ENCODE measurements at regions not wholly inside any gene's neighbourhood (a gene's known extent, or its start where the extent isn't known, plus 50 kb on each side); places are given as distances from the start of the nearest gene placed in this dataset.

DNA sequence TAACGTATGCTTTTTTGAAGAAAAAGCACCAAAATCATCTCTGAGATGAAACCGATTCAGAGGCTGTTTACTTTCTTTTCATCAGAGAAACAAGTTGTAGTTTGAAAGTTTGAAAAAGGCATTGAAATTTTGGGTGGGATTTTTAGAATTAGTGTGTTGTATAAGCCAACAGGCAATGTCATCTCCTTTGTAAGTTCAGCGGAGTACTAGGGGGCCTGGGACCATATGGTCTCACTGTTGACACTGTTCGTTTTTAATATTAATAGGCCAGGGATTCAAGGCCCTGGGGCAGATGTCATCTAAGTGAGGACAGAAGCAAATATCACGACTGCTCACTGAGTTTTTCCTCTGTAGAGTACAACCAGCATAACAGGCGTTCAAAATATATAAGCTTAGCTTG is 256.2 kb upstream of the RARB start:
- TF ChIP-seq GATA2 (IDR thresholded peaks at IDR 0.05; ENCODE audit: low read depth, low read length) (no peak), GATA3 (IDR thresholded peaks at IDR 0.05; ENCODE audit: low read depth, low read length) (no peak)

DNA sequence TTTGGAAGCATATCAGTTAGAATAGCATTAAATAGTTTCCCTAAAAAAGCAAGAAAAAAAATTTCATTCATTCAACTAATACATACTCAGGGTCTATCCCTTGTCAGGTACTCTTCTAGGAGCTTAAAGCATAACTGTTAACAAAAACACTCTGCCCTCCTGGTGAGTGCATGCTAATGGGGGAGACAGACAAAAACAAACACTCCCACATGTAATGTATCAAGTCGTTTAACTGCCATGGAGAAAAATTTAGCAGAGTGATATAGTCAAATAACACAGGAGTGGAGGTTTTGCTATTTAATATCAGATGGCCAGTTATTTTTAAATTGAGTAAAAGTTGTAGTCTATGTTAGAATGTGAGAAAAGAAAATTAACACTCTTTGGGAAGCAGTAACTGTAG is 254.5 kb upstream of the RARB start:
- TF ChIP-seq GATA3 (IDR thresholded peaks at IDR 0.05; ENCODE audit: low read depth, low read length): no peak
- TF ChIP-seq GATA2 (IDR thresholded peaks at IDR 0.05; ENCODE audit: low read depth, low read length): no peak

DNA sequence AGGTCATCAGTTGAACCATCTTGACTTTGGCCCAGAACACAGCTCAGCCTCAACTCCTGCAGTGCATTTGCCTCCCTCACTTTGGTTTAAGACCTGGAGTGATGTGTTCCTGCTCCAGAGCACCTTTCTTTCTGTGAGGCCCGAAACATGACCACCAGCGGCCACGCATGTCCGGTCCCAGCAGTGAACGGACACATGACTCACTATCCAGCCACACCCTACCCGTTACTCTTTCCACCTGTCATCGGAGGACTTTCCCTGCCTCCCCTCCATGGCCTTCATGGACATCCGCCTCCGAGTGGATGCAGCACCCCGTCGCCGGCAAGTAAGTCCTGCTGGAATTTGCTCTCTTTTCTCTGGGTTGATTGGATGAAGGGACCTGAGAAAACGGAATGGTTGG is 253.8 kb upstream of the RARB start:
- TF ChIP-seq GATA2 (IDR thresholded peaks at IDR 0.05; ENCODE audit: low read depth, low read length) (no peak), GATA3 (IDR thresholded peaks at IDR 0.05; ENCODE audit: low read depth, low read length) (no peak)

DNA sequence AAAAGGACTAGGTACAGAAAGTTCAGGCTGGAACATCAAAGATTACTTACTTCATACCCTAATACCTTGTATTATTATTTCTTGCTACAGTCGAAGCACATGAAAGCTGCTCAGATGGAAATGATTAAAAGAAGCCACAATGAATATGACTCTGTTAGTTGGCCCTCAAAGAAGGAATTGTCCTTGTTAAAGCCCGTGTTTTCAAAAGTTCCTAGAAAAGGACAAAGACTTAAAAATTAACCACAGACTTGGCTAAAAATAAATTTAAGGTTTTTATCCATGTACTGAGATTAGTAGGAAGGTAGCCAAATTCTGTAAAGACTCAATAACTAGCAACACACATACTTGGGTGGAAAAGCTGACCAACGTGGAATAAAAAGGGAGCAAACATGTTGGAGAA is 251.0 kb upstream of the RARB start:
- TF ChIP-seq GATA3 (IDR thresholded peaks at IDR 0.05; ENCODE audit: low read depth, low read length) (no peak), GATA2 (IDR thresholded peaks at IDR 0.05; ENCODE audit: low read depth, low read length) (no peak)

DNA sequence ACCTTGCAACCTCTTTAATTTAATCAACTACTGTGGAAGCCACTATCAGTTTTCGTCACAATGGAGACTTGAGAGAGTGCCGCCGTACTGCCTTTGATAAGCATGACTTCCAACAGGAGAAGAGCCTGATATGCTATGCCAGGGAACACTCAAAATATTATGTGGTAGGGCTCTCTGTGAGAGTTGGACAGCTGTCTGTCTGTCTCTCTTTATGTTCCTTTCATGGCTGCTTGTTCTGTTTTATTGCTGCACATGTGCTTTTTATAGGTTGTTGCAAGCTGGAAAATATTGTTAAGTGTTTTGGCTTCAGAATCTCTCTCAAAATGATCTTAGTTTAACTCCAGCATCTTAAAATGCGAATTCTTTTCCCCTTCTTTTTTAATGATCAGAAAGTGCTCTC is 249.4 kb upstream of the RARB start:
- TF ChIP-seq GATA2 (IDR thresholded peaks at IDR 0.05; ENCODE audit: low read depth, low read length) (no peak), GATA3 (IDR thresholded peaks at IDR 0.05; ENCODE audit: low read depth, low read length) (no peak)

DNA sequence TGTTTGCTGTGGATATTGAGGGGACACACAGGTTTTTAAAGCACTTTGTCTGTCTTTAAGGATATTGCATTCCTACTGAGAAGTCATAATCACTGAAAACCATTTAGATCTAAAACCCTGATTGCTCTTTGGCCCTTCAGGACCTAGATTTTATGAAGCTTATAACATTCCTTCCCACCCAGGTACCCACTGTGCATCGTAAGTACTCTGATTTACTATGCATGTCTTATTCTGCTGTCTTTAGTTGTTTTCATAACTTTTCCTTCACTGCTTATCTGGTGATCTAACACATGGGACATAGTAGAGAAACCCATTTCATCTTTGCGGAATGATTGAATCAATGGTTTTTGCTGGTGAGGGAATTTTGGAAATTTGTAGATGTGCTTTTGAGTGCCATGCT is 247.0 kb upstream of the RARB start:
- TF ChIP-seq GATA3 (IDR thresholded peaks at IDR 0.05; ENCODE audit: low read depth, low read length): no peak
- no peak for TF ChIP-seq GATA2 (IDR thresholded peaks at IDR 0.05; ENCODE audit: low read depth, low read length)

DNA sequence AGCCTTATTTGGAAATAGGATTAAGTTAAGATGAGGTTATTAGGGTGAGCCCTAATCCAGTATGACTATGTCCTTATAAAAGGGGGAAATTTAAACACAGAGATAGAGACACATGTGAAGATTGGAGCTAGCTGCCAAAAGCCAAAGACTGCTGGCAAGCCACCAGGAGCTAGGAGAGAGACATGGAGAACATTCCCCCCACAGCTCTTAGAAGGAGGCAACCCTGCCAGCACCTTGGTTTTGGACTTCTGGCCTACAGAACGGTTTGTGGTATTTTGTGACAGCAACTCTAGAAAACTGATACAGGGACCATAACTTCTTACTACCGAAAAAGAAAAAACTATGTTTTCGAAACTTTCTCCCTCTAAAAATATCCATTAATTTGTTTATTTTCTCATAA is 245.3 kb upstream of the RARB start:
- TF ChIP-seq GATA3 (IDR thresholded peaks at IDR 0.05; ENCODE audit: low read depth, low read length): no peak
- no peak for TF ChIP-seq GATA2 (IDR thresholded peaks at IDR 0.05; ENCODE audit: low read depth, low read length)

DNA sequence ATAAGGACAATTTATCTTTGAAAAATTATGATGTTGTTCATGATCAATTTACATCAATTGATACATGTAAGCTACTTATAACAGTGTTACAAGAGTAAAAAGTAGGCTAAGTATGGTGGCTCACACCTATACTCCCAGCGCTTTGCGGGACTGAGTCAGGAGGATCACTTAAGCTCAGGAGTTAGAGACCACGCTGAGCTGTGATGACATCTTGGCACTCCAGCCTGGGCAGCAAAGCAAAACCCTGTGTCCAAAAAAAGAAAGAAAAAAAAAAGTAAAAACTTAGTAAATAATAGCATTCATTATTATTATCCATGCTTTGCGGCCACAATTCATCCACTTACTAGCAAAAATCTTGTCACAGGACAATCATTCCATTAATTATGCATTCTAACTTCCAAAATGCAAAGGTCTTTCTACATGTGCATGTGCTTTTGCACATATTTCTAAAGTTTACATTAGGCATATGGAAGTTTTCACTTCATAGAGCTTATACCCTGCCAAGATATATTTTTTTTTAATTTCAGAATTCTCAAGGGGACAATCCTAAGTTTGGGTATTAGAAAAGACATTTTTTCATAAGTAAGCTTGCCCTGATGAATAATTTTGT is 243.3 kb upstream of the RARB start:
- no peak for TF ChIP-seq GATA3 (IDR thresholded peaks at IDR 0.05; ENCODE audit: low read depth, low read length)
- no peak for TF ChIP-seq GATA2 (IDR thresholded peaks at IDR 0.05; ENCODE audit: low read depth, low read length)

DNA sequence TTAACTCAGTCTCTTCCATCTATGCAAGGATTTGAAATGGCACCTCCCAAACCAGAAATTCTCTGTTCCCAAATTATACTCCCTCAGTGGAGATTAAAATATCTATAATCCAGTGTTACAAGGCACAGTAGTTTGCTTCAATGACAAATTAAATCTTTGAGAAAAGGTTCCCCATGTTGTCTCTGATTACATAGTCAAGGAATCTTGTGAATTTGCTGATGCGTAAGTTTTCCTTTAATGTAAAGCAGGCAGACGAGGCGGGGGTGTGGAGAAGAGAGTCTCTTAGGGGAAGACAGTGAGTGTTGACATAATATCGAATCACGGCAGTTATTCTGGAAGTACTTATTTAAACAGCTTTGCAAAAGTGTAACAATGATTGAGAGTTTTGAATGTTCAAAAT is 236.4 kb upstream of the RARB start:
- TF ChIP-seq GATA2 (IDR thresholded peaks at IDR 0.05; ENCODE audit: low read depth, low read length) (no peak), GATA3 (IDR thresholded peaks at IDR 0.05; ENCODE audit: low read depth, low read length) (no peak)

DNA sequence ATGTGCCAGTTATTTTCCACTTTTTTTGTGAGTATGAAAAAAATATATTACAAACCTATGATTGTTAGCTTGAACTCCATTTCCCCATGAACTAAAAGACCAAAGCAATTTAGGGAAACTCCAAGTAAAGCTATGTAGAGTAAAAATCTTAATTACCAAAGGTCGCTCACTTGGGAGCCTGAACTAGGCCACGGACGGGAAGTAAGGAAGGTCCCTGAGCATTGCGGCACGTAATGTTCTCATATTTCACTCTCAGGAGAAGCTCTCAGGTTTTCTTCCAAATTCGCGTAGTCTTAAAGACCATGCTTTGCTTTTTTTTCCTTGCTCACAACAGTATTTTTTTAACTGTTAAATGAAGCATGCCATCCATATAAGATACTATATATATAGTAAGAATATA is 215.3 kb upstream of the RARB start:
- no peak for TF ChIP-seq GATA2 (IDR thresholded peaks at IDR 0.05; ENCODE audit: low read depth, low read length)
- TF ChIP-seq GATA3 (IDR thresholded peaks at IDR 0.05; ENCODE audit: low read depth, low read length): no peak

DNA sequence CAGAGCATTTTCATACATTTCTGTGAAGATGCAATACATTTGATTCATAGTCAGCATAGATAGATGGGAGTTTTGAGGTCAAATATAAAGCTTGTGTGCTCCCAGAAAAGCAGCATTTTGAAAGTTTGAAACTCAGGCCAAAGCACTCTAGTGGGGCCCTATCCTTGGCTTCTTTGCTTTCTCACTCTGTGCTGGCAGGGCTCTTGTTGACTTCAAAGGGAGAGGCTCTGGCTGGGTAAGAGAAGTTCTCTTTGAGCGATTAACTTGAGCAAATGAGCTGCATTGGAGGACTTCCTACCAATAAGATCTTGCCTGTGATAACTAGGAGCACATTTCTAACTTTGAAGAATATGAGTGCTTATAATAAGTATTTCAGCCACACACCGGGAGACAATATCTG is 214.0 kb upstream of the RARB start:
- TF ChIP-seq GATA2 (IDR thresholded peaks at IDR 0.05; ENCODE audit: low read depth, low read length) (no peak), GATA3 (IDR thresholded peaks at IDR 0.05; ENCODE audit: low read depth, low read length) (no peak)

DNA sequence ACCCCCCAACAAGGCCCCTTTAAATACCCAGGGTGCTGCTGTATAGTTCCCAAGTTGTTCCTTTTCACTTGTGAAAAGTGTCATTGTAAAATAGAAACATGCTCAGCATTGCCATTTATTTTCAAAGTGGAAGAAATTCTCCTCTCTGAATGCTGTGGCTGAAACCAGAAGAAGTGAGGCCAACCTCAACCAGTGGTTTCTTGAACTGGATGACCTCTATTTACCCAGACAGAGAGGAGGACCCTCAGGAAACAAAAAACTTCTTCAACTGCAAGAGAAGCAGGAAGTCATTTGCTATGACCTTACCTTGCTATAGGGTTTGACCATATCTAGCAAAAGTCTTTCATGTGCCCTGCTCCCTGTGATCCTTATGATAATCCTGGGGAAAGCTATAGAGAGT is 209.7 kb upstream of the RARB start:
- no peak for TF ChIP-seq GATA2 (IDR thresholded peaks at IDR 0.05; ENCODE audit: low read depth, low read length)
- no peak for TF ChIP-seq GATA3 (IDR thresholded peaks at IDR 0.05; ENCODE audit: low read depth, low read length)

DNA sequence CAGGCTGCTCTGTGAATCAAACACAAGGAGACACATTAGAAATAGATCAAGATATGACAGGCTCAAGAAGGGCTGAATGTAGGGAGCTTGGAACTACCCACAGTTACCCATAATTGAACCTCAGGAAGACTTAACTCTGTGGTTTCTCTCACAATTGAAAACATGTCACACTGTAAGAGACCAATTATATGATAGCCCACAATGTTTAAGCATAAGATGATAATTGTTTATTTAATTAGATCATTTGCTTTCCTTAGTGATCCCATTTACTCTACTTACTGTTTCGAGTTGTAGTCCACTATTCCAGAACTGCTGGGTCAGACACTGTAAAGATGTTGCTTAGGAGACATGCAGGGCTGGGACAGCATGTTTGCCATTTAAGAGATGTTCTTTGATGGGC is 201.3 kb upstream of the RARB start:
- TF ChIP-seq GATA2 (IDR thresholded peaks at IDR 0.05; ENCODE audit: low read depth, low read length) (no peak), GATA3 (IDR thresholded peaks at IDR 0.05; ENCODE audit: low read depth, low read length) (no peak)

DNA sequence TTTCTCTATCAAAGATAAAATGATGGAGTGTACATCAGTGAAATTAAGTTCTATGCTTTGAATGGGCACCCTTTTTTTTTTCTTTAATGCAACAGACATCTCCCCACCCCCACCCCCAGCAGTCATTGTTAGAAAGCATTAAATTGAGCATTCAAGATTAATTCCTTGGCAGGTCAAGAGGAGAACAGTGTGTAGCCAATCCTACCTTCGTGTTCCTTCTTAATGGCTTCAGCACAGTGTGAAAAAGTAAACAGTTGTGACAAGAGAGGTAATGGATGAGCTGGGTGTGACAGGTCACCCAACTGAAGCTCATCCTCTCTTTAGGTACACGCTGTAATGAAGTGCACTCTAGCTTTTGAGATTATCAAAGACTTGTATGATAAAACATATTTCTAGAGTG is 198.5 kb upstream of the RARB start:
- no peak for TF ChIP-seq GATA2 (IDR thresholded peaks at IDR 0.05; ENCODE audit: low read depth, low read length)

DNA sequence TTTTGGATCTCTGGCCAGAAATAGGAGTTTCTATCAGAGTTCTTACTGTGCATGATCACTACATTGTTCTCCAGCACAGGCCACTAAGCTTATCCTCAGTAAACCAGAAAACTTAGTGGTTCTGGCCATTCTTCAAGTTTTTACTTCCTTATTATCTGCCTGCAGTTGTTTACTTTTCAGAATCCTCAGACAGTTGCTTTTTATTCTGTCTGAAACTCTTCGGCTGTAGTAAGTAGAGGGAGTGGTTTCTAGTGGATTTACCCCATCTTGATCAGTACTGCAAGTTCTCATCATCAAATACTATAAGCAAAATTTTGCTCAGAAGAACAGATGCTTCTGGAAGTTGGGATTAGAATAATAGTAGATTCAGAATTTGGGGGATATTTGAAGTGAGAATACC is 193.0 kb upstream of the RARB start:
- TF ChIP-seq GATA2 (IDR thresholded peaks at IDR 0.05; ENCODE audit: low read depth, low read length): no peak
- no peak for TF ChIP-seq GATA3 (IDR thresholded peaks at IDR 0.05; ENCODE audit: low read depth, low read length)

DNA sequence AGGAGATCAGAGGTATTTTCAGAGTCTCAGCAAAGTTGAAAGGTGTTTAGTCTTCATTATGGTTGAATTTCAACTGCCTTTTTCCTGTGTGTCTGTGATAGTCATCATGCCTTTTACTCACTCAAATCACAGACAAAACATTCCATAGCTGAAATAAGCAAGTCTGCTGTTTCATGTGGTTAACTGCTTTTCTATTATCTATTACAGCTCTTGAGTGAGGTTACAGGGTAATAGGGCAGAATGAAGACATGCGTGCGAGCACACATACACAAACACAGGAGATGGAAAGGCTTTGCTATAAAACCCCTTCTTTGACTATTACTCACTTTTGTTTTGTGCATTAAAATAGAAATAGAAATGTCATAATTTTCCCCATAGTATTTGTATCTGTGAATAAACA is 192.6 kb upstream of the RARB start:
- no peak for TF ChIP-seq GATA3 (IDR thresholded peaks at IDR 0.05; ENCODE audit: low read depth, low read length)
